HepG2 (cell line): ENCODE measurements at regions not wholly inside any gene's neighbourhood (a gene's known extent, or its start where the extent isn't known, plus 50 kb on each side); places are given as distances from the start of the nearest gene placed in this dataset.

ENCODE experiments used
- ATAC-seq: fragments of 200-7000 bp; cut with Tn5 transposase; 3 replicates; pipeline ENCODE4 v1.9.1; 2020; ENCODE audit warnings: mild to moderate bottlenecking, moderate library complexity
- BruUV-seq: library from RNA; stranded (reverse); fragments of 400-500 nt; replicated peaks from 2 replicates; lab custom pipeline; 2021; lab: Mats Ljungman, UMichigan
- CTCF ChIA-PET: fragments of 300-600 bp; formaldehyde crosslinking; extraction: SDS; loops from one replicate; lab custom pipeline; 2021; ENCODE audit warnings: low total read pairs, inconsistent platforms, low intra/inter-chr PET ratio; lab: Yijun Ruan, JAX
- POLR2A ChIA-PET: fragments of 350-600 bp; sonication (Branson Sonifier 250); formaldehyde crosslinking; loops from one replicate; lab custom pipeline; 2020; ENCODE audit warnings: antibody characterized with exemption, inconsistent platforms; lab: Yijun Ruan, JAX
- DNase-seq: peaks from one replicate; pipeline ENCODE4 v3.0.0-alpha.2; 2015; ENCODE audit warnings: low spot score
- FAIRE-seq: peaks from 3 replicates; lab custom pipeline; 2011; peaks lifted over from hg19 to GRCh38; lab: Jason Lieb, UNC
- H2AFZ ChIP-seq: one replicate; pipeline ENCODE4 v1.6.1; 2011; ENCODE audit warnings: low read length, inconsistent platforms
- H3K27ac ChIP-seq: fragments of 300-600 bp; 3 replicates; pipeline ENCODE4 v1.8.0; 2011; ENCODE audit warnings: mixed run types, mild to moderate bottlenecking, mixed read lengths, low read length, inconsistent platforms; ENCODE audit not compliant: insufficient read depth; ENCODE audit errors: extremely low read length
- H3K27me3 ChIP-seq, 2 experiments: fragments of 200-600 bp in 1 of 2; 2 replicates in 1 of 2; 3 replicates in 1 of 2; pipeline versions ENCODE4 v1.6.0 to v1.8.0; 2011; ENCODE audit warnings: low read length in 2 of 2, mild to moderate bottlenecking in 2 of 2, moderate library complexity in 2 of 2, inconsistent platforms in 1 of 2; ENCODE audit not compliant: insufficient read depth in 2 of 2, control insufficient read depth in 1 of 2
- H3K36me3 ChIP-seq, 2 experiments: fragments of 200-600 bp in 1 of 2; replicated peaks in 1 of 2; 2 replicates in 1 of 2; 3 replicates in 1 of 2; pipeline versions ENCODE4 v1.5.1 to v1.8.0; 2011; ENCODE audit warnings: low read length in 2 of 2, inconsistent platforms in 1 of 2; ENCODE audit not compliant: insufficient read depth in 2 of 2, control insufficient read depth in 1 of 2
- H3K4me1 ChIP-seq: 2 replicates; pipeline ENCODE4 v1.5.1; 2012; ENCODE audit warnings: low read length, inconsistent platforms; ENCODE audit not compliant: insufficient read depth
- H3K4me2 ChIP-seq: 2 replicates; pipeline ENCODE4 v1.6.0; 2011; ENCODE audit warnings: low read depth, low read length, inconsistent platforms
- H3K4me3 ChIP-seq, 3 experiments: fragments of 200-600 bp in 1 of 3; sonication (generic), shearing (Covaris generic) in 1 of 3; replicated peaks in 1 of 3; 2 replicates each; pipeline ENCODE4 v1.5.1; 2011 to 2016; ENCODE audit warnings: low read length in 3 of 3, inconsistent platforms in 2 of 3, low read depth in 2 of 3, mild to moderate bottlenecking in 2 of 3, control low read depth in 1 of 3, mixed read lengths in 1 of 3; ENCODE audit not compliant: insufficient read depth in 1 of 3
- H3K79me2 ChIP-seq: one replicate; pipeline ENCODE4 v1.6.1; 2011; ENCODE audit warnings: low read length, inconsistent platforms; ENCODE audit not compliant: insufficient read depth
- H3K9ac ChIP-seq: 2 replicates; pipeline ENCODE4 v1.6.0; 2011; ENCODE audit warnings: mild to moderate bottlenecking, low read depth, low read length, inconsistent platforms; ENCODE audit not compliant: insufficient read depth
- H3K9me3 ChIP-seq: 2 replicates; pipeline ENCODE4 v1.5.1; 2012; ENCODE audit warnings: mild to moderate bottlenecking, low read length
- H4K20me1 ChIP-seq: 2 replicates; pipeline ENCODE4 v1.6.0; 2011; ENCODE audit warnings: inconsistent platforms, mild to moderate bottlenecking, low read length, moderate library complexity; ENCODE audit not compliant: insufficient read depth
- CC2D1A ChIP-seq: sonication (generic); formaldehyde crosslinking; IDR thresholded peaks from 2 replicates; pipeline ENCODE4 v1.8.1; 2023; ENCODE audit warnings: mild to moderate bottlenecking, missing genetic modification reagents
- ELK4 ChIP-seq: sonication (generic); formaldehyde crosslinking; IDR thresholded peaks from 2 replicates; pipeline ENCODE4 v1.9.0; 2021; ENCODE audit warnings: missing genetic modification reagents, borderline replicate concordance
- RAD51 ChIP-seq: fragments of 450-650 bp; IDR thresholded peaks from 2 replicates; pipeline ENCODE4 v1.6.1; 2016; ENCODE audit warnings: borderline replicate concordance
- RFX5 ChIP-seq: IDR thresholded peaks from 2 replicates; pipeline ENCODE4 v1.6.1; 2011; ENCODE audit warnings: low read depth, low read length, improper control_type of control experiment
- SSRP1 ChIP-seq: IDR thresholded peaks from 2 replicates; pipeline ENCODE4 v1.6.1; 2016; ENCODE audit warnings: control low read depth
- TFDP2 ChIP-seq: sonication (generic); formaldehyde crosslinking; IDR thresholded peaks from 2 replicates; pipeline ENCODE4 v1.4.0; 2020; ENCODE audit warnings: missing genetic modification reagents
- ZBTB37 ChIP-seq: sonication (generic); formaldehyde crosslinking; IDR thresholded peaks from 2 replicates; pipeline ENCODE4 v1.4.0; 2020; ENCODE audit warnings: mild to moderate bottlenecking, missing genetic modification reagents
- ZC3H4 ChIP-seq: sonication (generic); formaldehyde crosslinking; IDR thresholded peaks from 2 replicates; pipeline ENCODE4 v1.4.0; 2020; ENCODE audit warnings: missing genetic modification reagents, borderline replicate concordance
- ZFP36L1 ChIP-seq: sonication (generic); formaldehyde crosslinking; IDR thresholded peaks from 2 replicates; pipeline ENCODE4 v1.8.0; 2022; ENCODE audit warnings: mild to moderate bottlenecking, missing genetic modification reagents, moderate library complexity
- ZNF513 ChIP-seq: sonication (generic); formaldehyde crosslinking; conservative IDR thresholded peaks from 2 replicates; pipeline ENCODE4 v1.5.0; 2020; ENCODE audit warnings: missing genetic modification reagents
- ZNF562 ChIP-seq: sonication (generic); formaldehyde crosslinking; IDR thresholded peaks from 2 replicates; pipeline ENCODE4 v1.8.0; 2022; ENCODE audit warnings: missing genetic modification reagents, borderline replicate concordance
- ZNF570 ChIP-seq: sonication (generic); formaldehyde crosslinking; IDR thresholded peaks from 2 replicates; pipeline ENCODE4 v1.4.0; 2020; ENCODE audit warnings: mild to moderate bottlenecking, missing genetic modification reagents, borderline replicate concordance
- WGBS: methylation state at CpG from one replicate; pipeline ENCODE4 v1.1.6; 2017; ENCODE audit warnings: low lambda C conversion rate; 5-methylcytosine and 5-hydroxymethylcytosine counted together
- in situ Hi-C: cut with HindIII; loops from 2 replicates; pipeline ENCODE4 v1.10.0; 2017; ENCODE audit warnings: low pct_unique_long_range_greater_than_20kb; ENCODE audit not compliant: extremely low pct_ligation_motif_present
- intact Hi-C: fragments of 100-400 bp; cut with micrococcal nuclease; formaldehyde crosslinking; loops from one replicate; pipeline ENCODE4 v1.10.0; 2022; ENCODE audit not compliant: unreplicated experiment

GRCh38 chr10:42996588-42996987 is 80.3 kb upstream of the RET start:
- intact Hi-C loops: no loop called here
- no peaks in the 10 kb centered on the region for H3K36me3 ChIP-seq
- ATAC-seq: no peak

More at GRCh38 chr10:42996588-42996987, 80.3 kb upstream of the RET start:
- in situ Hi-C loops: no loop called here
- CTCF ChIA-PET: no interaction called here
- WGBS: 0% methylated on average over 4 of the region's 5 CpGs
- Histone ChIP-seq H3K9ac (no peak overlapping the region), H4K20me1 (no peaks in the 10 kb centered on the region), H2AFZ (no peak overlapping the region), H3K4me2 (no peak overlapping the region), H3K27me3 (peaks cover 1 to 6% of the 10 kb centered on the region in 2 experiments; a peak in 2 of 5 replicates), H3K4me1 (no peaks in the 10 kb centered on the region), H3K27ac (no peak overlapping the region), H3K9me3 (no peaks in the 10 kb centered on the region), H3K4me3 (no peak overlapping the region), H3K79me2 (no peaks in the 10 kb centered on the region)
- FAIRE-seq (no peak), DNase-seq (no peak)
- BruUV-seq: no TSS peak
- POLR2A ChIA-PET: no interaction called here
- no peak for TF ChIP-seq CC2D1A (CRISPR knock-in tag)
- TF ChIP-seq ZNF513: no peak
- TF ChIP-seq RAD51: no peak
- TF ChIP-seq TFDP2 (CRISPR knock-in tag): no peak
- no peak for TF ChIP-seq ZNF562 (CRISPR knock-in tag)
- TF ChIP-seq ELK4 (CRISPR knock-in tag): no peak
- no peak for TF ChIP-seq SSRP1 (CRISPR knock-in tag)
- no peak for TF ChIP-seq ZNF570
- no peak for TF ChIP-seq ZFP36L1
- TF ChIP-seq RFX5: no peak
- TF ChIP-seq ZC3H4 (CRISPR knock-in tag): no peak
- TF ChIP-seq ZBTB37 (CRISPR knock-in tag): no peak
